NB4 (cell line): ENCODE measurements at regions not wholly inside any gene's neighbourhood (a gene's known extent, or its start where the extent isn't known, plus 50 kb on each side); places are given as distances from the start of the nearest gene placed in this dataset.

Experiments used
- DNase-seq: peaks from one replicate; pipeline ENCODE4 v3.0.0; 2010; ENCODE audit warnings: low read depth
- H3K4me3 ChIP-seq: one replicate; pipeline ENCODE4 v1.5.1; 2011; ENCODE audit warnings: mild to moderate bottlenecking, low read depth, low read length, moderate library complexity
- CTCF ChIP-seq: IDR thresholded peaks from one replicate; pipeline ENCODE4 v1.5.1; 2012; ENCODE audit warnings: low read depth, low read length
- MYC ChIP-seq: IDR thresholded peaks from 2 replicates; pipeline ENCODE4 v1.6.1; 2011; ENCODE audit warnings: low read depth, low read length
- POLR2A ChIP-seq: IDR thresholded peaks from 2 replicates; pipeline ENCODE4 v1.6.1; 2011; ENCODE audit warnings: mild to moderate bottlenecking; ENCODE audit not compliant: insufficient read length; ENCODE audit errors: extremely low read depth
- TF ChIP-seq, protein P1 (sequence below): IDR thresholded peaks from 2 replicates; pipeline ENCODE4 v1.6.1; 2011; ENCODE audit warnings: low read depth, low read length

- no peak for TF ChIP-seq POLR2A
- TF ChIP-seq CTCF = no peak
- TF ChIP-seq, protein P1, sequence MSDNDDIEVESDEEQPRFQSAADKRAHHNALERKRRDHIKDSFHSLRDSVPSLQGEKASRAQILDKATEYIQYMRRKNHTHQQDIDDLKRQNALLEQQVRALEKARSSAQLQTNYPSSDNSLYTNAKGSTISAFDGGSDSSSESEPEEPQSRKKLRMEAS = no peak
- TF ChIP-seq MYC = no peak
- DNase-seq = no peak
- no peak overlapping the region for H3K4me3 ChIP-seq
Observed at GRCh38 chr1:55684131-55684650, 469.0 kb upstream of the USP24 start.

- DNase-seq = no peak
- TF ChIP-seq, protein P1 = no peak
- TF ChIP-seq MYC (no peak), CTCF (no peak), POLR2A (no peak)
- H3K4me3 ChIP-seq = no peak overlapping the region
Observed at GRCh38 chr1:55682198-55682597, 467.0 kb upstream of the USP24 start.

GRCh38 chr1:55679971-55680370, 464.8 kb upstream of the USP24 start:
- no peak for DNase-seq
- no peak for TF ChIP-seq POLR2A
- no peak for TF ChIP-seq CTCF
- no peak for TF ChIP-seq MYC
- TF ChIP-seq, protein P1 = no peak
- no peak overlapping the region for H3K4me3 ChIP-seq

GRCh38 chr1:55673416-55673815, 458.3 kb upstream of the USP24 start:
- TF ChIP-seq CTCF (no peak), MYC (no peak), POLR2A (no peak)
- TF ChIP-seq, protein P1 = no peak
- H3K4me3 ChIP-seq = no peak overlapping the region
- no peak for DNase-seq

- TF ChIP-seq CTCF (no peak), POLR2A (no peak)
- no peak for DNase-seq
- no peak overlapping the region for H3K4me3 ChIP-seq
Observed at GRCh38 chr1:55670331-55671082, 455.3 kb upstream of the USP24 start.

- TF ChIP-seq POLR2A (no peak), MYC (no peak), CTCF (no peak)
- TF ChIP-seq, protein P1 = no peak
- no peak overlapping the region for H3K4me3 ChIP-seq
- DNase-seq = no peak
Observed at GRCh38 chr1:55669293-55669692, 454.1 kb upstream of the USP24 start.
